MM.1S (cell line): ENCODE measurements at regions not wholly inside any gene's neighbourhood (a gene's known extent, or its start where the extent isn't known, plus 50 kb on each side); places are given as distances from the start of the nearest gene placed in this dataset.

Experiments
- DNase-seq: peaks from one replicate; pipeline ENCODE4 v3.0.0-alpha.2; 2015
- H2AFZ ChIP-seq: fragments of 300-600 bp; sonication (generic); 2 replicates; pipeline ENCODE4 v1.6.0; 2016; ENCODE audit warnings: antibody characterized with exemption, low read length
- H3F3A ChIP-seq: fragments of 300-600 bp; sonication (generic); 2 replicates; pipeline ENCODE4 v1.6.1; 2016; ENCODE audit warnings: mild to moderate bottlenecking, antibody characterized with exemption, low read length, moderate library complexity, mixed read lengths; ENCODE audit not compliant: insufficient read depth
- H3K27ac ChIP-seq: fragments of 300-600 bp; sonication (generic); 2 replicates; pipeline ENCODE4 v1.5.1; 2016; ENCODE audit warnings: mild to moderate bottlenecking, low read length
- H3K27me3 ChIP-seq: fragments of 300-600 bp; sonication (generic); replicated peaks from 2 replicates; pipeline ENCODE4 v1.6.0; 2016; ENCODE audit warnings: low read length; ENCODE audit not compliant: insufficient read depth
- H3K36me3 ChIP-seq: fragments of 300-600 bp; sonication (generic); replicated peaks from 2 replicates; pipeline ENCODE4 v1.6.1; 2016; ENCODE audit warnings: mild to moderate bottlenecking, low read length, mixed read lengths; ENCODE audit not compliant: insufficient read depth
- H3K4me1 ChIP-seq: fragments of 300-600 bp; sonication (generic); 2 replicates; pipeline ENCODE4 v1.6.1; 2016; ENCODE audit warnings: low read length, mixed read lengths
- H3K4me2 ChIP-seq: fragments of 300-600 bp; sonication (generic); 2 replicates; pipeline ENCODE4 v1.6.0; 2016; ENCODE audit warnings: low read depth, low read length
- H3K4me3 ChIP-seq: fragments of 300-600 bp; sonication (generic); 2 replicates; pipeline ENCODE4 v1.5.1; 2016; ENCODE audit warnings: low read length, mixed read lengths
- H3K79me2 ChIP-seq: fragments of 300-600 bp; sonication (generic); 2 replicates; pipeline ENCODE4 v1.6.1; 2016; ENCODE audit warnings: mixed run types, low read length, mixed read lengths
- H3K9ac ChIP-seq: fragments of 300-600 bp; sonication (generic); 2 replicates; pipeline ENCODE4 v1.6.1; 2016; ENCODE audit warnings: low read length, mixed read lengths
- H3K9me2 ChIP-seq: fragments of 300-600 bp; sonication (generic); replicated peaks from 2 replicates; pipeline ENCODE4 v1.6.1; 2016; ENCODE audit warnings: mild to moderate bottlenecking, low read length, mixed read lengths; ENCODE audit not compliant: insufficient read depth
- H3K9me3 ChIP-seq: fragments of 300-600 bp; sonication (generic); replicated peaks from 2 replicates; pipeline ENCODE4 v1.6.1; 2016; ENCODE audit warnings: mild to moderate bottlenecking, low read length, mixed read lengths; ENCODE audit not compliant: insufficient read depth
- H4K20me1 ChIP-seq: fragments of 300-600 bp; sonication (generic); 2 replicates; pipeline ENCODE4 v1.6.1; 2016; ENCODE audit warnings: mild to moderate bottlenecking, low read length, moderate library complexity, mixed read lengths; ENCODE audit not compliant: insufficient read depth
- EZH2 ChIP-seq: fragments of 300-600 bp; sonication (generic); optimal IDR thresholded peaks from 2 replicates; pipeline ENCODE3; 2017; ENCODE audit warnings: low read depth, mild to moderate bottlenecking, antibody characterized with exemption, low read length, mixed read lengths
- EZH2phosphoT487 ChIP-seq: fragments of 300-600 bp; sonication (generic); IDR thresholded peaks from 2 replicates; pipeline ENCODE4 v1.6.1; 2018; ENCODE audit warnings: antibody characterized with exemption, low read length
- TF ChIP-seq, protein P1 (sequence below): fragments of 300-600 bp; sonication (generic); IDR thresholded peaks from 2 replicates; pipeline ENCODE4 v1.5.1; 2016; ENCODE audit warnings: antibody characterized with exemption, low read length, mixed read lengths

DNA sequence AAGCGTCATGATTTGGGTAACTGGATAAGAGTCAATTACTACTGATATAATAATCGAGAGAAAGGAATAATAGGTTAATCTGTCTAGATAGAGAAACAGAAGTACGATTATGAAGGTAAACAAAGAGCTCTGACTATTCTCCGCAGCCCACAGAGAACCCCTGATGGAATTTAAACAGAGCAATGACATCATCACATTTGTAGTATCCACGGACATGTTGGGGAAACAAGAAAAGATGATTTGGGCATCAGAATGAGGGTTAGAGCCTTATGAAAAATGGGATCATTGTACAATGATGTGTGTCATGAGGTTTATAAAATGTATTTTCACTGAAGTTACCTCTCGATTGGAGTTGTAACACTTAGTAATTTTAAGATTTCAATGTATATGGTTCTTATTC lies 129.9 kb downstream of the DTHD1 start:
- Histone ChIP-seq H3K9me2 (no peaks in the 10 kb centered on the region), H4K20me1 (no peaks in the 10 kb centered on the region), H3K36me3 (no peaks in the 10 kb centered on the region), H3K27me3 (no peaks in the 10 kb centered on the region), H3K4me1 (no peaks in the 10 kb centered on the region), H3K79me2 (no peaks in the 10 kb centered on the region), H3K27ac (no peak overlapping the region), H3K9ac (no peak overlapping the region), H3K9me3 (no peaks in the 10 kb centered on the region), H3K4me2 (no peak overlapping the region), H3K4me3 (no peak overlapping the region), H2AFZ (no peak overlapping the region), H3F3A (no peaks in the 10 kb centered on the region)
- no peak for DNase-seq
- TF ChIP-seq, protein P1, sequence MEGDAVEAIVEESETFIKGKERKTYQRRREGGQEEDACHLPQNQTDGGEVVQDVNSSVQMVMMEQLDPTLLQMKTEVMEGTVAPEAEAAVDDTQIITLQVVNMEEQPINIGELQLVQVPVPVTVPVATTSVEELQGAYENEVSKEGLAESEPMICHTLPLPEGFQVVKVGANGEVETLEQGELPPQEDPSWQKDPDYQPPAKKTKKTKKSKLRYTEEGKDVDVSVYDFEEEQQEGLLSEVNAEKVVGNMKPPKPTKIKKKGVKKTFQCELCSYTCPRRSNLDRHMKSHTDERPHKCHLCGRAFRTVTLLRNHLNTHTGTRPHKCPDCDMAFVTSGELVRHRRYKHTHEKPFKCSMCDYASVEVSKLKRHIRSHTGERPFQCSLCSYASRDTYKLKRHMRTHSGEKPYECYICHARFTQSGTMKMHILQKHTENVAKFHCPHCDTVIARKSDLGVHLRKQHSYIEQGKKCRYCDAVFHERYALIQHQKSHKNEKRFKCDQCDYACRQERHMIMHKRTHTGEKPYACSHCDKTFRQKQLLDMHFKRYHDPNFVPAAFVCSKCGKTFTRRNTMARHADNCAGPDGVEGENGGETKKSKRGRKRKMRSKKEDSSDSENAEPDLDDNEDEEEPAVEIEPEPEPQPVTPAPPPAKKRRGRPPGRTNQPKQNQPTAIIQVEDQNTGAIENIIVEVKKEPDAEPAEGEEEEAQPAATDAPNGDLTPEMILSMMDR: no peak
- no peak for TF ChIP-seq EZH2
- no peak for TF ChIP-seq EZH2phosphoT487

DNA sequence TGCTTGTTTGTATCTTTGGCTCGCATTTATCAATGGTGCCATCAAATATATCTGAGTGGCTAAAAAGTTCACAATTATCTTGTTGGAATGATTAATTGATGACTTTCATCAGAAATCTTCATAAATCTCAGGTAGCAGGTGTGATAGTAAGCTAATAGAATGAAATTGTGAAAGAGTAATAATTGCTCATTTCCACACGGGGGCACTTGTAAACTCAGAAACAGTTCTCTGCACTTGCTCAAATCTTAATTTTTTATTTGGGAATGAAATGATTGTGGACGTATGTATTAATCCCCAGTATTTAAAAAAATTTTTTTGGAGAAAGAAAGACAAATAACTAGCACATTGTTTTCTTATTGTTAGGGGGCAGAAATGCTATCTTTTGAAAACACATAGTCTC lies 132.8 kb downstream of the DTHD1 start:
- H3K9me2 ChIP-seq: no peaks in the 10 kb centered on the region
- no peaks in the 10 kb centered on the region for H3K27me3 ChIP-seq
- H3F3A ChIP-seq: no peaks in the 10 kb centered on the region
- H3K4me3 ChIP-seq: no peak overlapping the region
- H3K79me2 ChIP-seq: no peaks in the 10 kb centered on the region
- no peak overlapping the region for H2AFZ ChIP-seq
- H3K9ac ChIP-seq: no peak overlapping the region
- no peaks in the 10 kb centered on the region for H3K4me1 ChIP-seq
- no peaks in the 10 kb centered on the region for H3K9me3 ChIP-seq
- DNase-seq: peak; percentile 35
- TF ChIP-seq EZH2phosphoT487 (no peak), EZH2 (no peak)
- TF ChIP-seq, protein P1: peak; percentile 52
- H3K27ac ChIP-seq: no peak overlapping the region
- H4K20me1 ChIP-seq: no peaks in the 10 kb centered on the region
- no peaks in the 10 kb centered on the region for H3K36me3 ChIP-seq
- H3K4me2 ChIP-seq: no peak overlapping the region

DNA sequence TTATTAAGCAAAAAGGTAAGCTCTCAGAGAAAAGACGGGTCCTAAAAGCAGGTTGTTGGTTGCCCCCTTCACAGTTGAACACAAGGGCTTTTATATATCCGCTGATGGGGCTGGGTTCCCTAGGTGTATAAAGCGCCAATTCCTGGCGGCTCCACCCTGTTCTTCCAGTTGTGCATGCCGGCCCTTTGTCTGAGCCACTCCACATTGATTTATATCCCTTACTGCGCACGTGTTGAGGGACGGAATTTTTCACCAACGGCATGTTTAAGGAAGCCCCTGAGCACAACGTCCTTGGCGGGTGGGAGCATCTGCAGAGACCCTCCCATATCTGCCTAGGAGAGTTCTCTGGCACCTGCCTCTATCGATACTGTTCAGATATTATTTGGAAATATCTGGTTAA lies 135.7 kb downstream of the DTHD1 start:
- Histone ChIP-seq H3K9ac (no peak overlapping the region), H3K9me2 (no peaks in the 10 kb centered on the region), H3K9me3 (no peaks in the 10 kb centered on the region), H3K4me3 (no peak overlapping the region), H3K4me2 (no peak overlapping the region), H3K36me3 (no peaks in the 10 kb centered on the region), H3K79me2 (no peaks in the 10 kb centered on the region), H3K4me1 (no peaks in the 10 kb centered on the region), H3K27ac (no peak overlapping the region), H3K27me3 (no peaks in the 10 kb centered on the region), H3F3A (no peaks in the 10 kb centered on the region), H2AFZ (no peak overlapping the region), H4K20me1 (no peaks in the 10 kb centered on the region)
- DNase-seq: no peak
- TF ChIP-seq EZH2phosphoT487 (no peak), EZH2 (no peak)
- TF ChIP-seq, protein P1: no peak
